Activated B cell treated with CpG ODN at 0.5 μM for 24 hours (primary cell): ENCODE measurements at regions not wholly inside any gene's neighbourhood (a gene's known extent, or its start where the extent isn't known, plus 50 kb on each side); places are given as distances from the start of the nearest gene placed in this dataset.

Experiments
- ATAC-seq: fragments of 200-7000 bp; cut with Tn5 transposase; one replicate; pipeline ENCODE4 v1.10.0; 2021; ENCODE audit warnings: low read depth, mild to moderate bottlenecking, moderate library complexity
- CTCF ChIA-PET: fragments of 350-600 bp; sonication (Branson Sonifier 250); formaldehyde crosslinking; loops from one replicate; lab custom pipeline; 2021; ENCODE audit warnings: antibody characterized with exemption; lab: Charles Lee
- POLR2A ChIA-PET: fragments of 350-600 bp; sonication (Branson Sonifier 250); formaldehyde crosslinking; loops from one replicate; lab custom pipeline; 2021; ENCODE audit warnings: antibody characterized with exemption; lab: Charles Lee
- DNase-seq: peaks from one replicate; pipeline ENCODE4 v3.0.0; 2022
- H3K27ac Mint-ChIP-seq: one replicate; pipeline ENCODE4 v1.8.0; 2020; ENCODE audit warnings: mixed read lengths
- H3K27me3 Mint-ChIP-seq: one replicate; pipeline ENCODE4 v1.8.0; 2021; ENCODE audit warnings: mixed read lengths
- H3K36me3 Mint-ChIP-seq: one replicate; pipeline ENCODE4 v1.8.0; 2021; ENCODE audit warnings: low read depth, mixed read lengths
- H3K4me1 Mint-ChIP-seq: one replicate; pipeline ENCODE4 v1.8.0; 2021; ENCODE audit warnings: mixed read lengths
- H3K4me3 Mint-ChIP-seq: one replicate; pipeline ENCODE4 v1.8.0; 2020; ENCODE audit warnings: mild to moderate bottlenecking, mixed read lengths
- H3K9me3 Mint-ChIP-seq: one replicate; pipeline ENCODE4 v1.8.0; 2020; ENCODE audit warnings: mixed read lengths
- CTCF ChIP-seq: fragments of 200-600 bp; IDR thresholded peaks from one replicate; pipeline ENCODE4 v1.8.0; 2022; ENCODE audit warnings: antibody characterized with exemption, mild to moderate bottlenecking
- intact Hi-C: fragments of 100-400 bp; cut with micrococcal nuclease; formaldehyde crosslinking; loops from one replicate; pipeline ENCODE4 v1.15.1; 2024

- TF ChIP-seq CTCF, result no peak
- Mint-ChIP-seq H3K36me3 (no peaks in the 10 kb centered on the region), H3K27me3 (no peaks in the 10 kb centered on the region), H3K9me3 (no peaks in the 10 kb centered on the region), H3K4me3 (no peak overlapping the region), H3K4me1 (peaks cover 1% of the 10 kb centered on the region), H3K27ac (no peak overlapping the region)
- ChIA-PET CTCF (interaction anchor here (1.1 kb wide), 1 partner anchor 22 kb away, joined by 3 read pairs; no protein-coding TSS in a partner anchor), POLR2A (no interaction called here)
- no peak for ATAC-seq
- no peak for DNase-seq
- intact Hi-C loops, result no loop called here
These were observed 234.3 kb upstream of the ZPLD1 start for GRCh38 chr3:102200560-102200959.

- DNase-seq, result no peak
- POLR2A ChIA-PET, result no interaction called here
- Mint-ChIP-seq H3K4me1 (peaks cover 4% of the 10 kb centered on the region), H3K27ac (no peak overlapping the region), H3K27me3 (no peaks in the 10 kb centered on the region), H3K4me3 (no peak overlapping the region), H3K9me3 (peaks cover 9% of the 10 kb centered on the region), H3K36me3 (no peaks in the 10 kb centered on the region)
- TF ChIP-seq CTCF, result no peak
- intact Hi-C loops, result no loop called here
- CTCF ChIA-PET, result no interaction called here
- no peak for ATAC-seq
These were observed 229.2 kb upstream of the ZPLD1 start for GRCh38 chr3:102205647-102206046.

- ChIA-PET CTCF (no interaction called here), POLR2A (interaction anchor here (0.7 kb wide), 2 partner anchors 122 to 384 kb away, joined by 3 to 8 read pairs; no protein-coding TSS in a partner anchor)
- Mint-ChIP-seq H3K4me3 (no peak overlapping the region), H3K4me1 (peaks cover 4% of the 10 kb centered on the region), H3K36me3 (no peaks in the 10 kb centered on the region), H3K27me3 (no peaks in the 10 kb centered on the region), H3K9me3 (peaks cover 9% of the 10 kb centered on the region), H3K27ac (no peak overlapping the region)
- TF ChIP-seq CTCF, result no peak
- intact Hi-C loops, result no loop called here
- no peak for DNase-seq
- ATAC-seq, result no peak
These were observed 228.2 kb upstream of the ZPLD1 start for GRCh38 chr3:102206511-102207031.

GRCh38 chr3:102207151-102207571 is 227.7 kb upstream of the ZPLD1 start:
- POLR2A ChIA-PET, result interaction anchor here (0.7 kb wide), 2 partner anchors 123 to 385 kb away, joined by 3 to 8 read pairs; no protein-coding TSS in a partner anchor
- intact Hi-C loops, result no loop called here

GRCh38 chr3:102215166-102215565 is 219.6 kb upstream of the ZPLD1 start:
- Mint-ChIP-seq H3K4me3 (no peak overlapping the region), H3K27ac (no peak overlapping the region), H3K27me3 (no peaks in the 10 kb centered on the region), H3K4me1 (peaks cover 4% of the 10 kb centered on the region), H3K9me3 (no peaks in the 10 kb centered on the region), H3K36me3 (no peaks in the 10 kb centered on the region)
- CTCF ChIA-PET, result no interaction called here
- ATAC-seq (no peak), DNase-seq (no peak)
- intact Hi-C loops, result no loop called here
- TF ChIP-seq CTCF, result no peak
- POLR2A ChIA-PET, result no interaction called here

More at GRCh38 chr3:102207151-102207571, 227.7 kb upstream of the ZPLD1 start:
- DNase-seq, result no peak
- peaks cover 4% of the 10 kb centered on the region for H3K4me1 Mint-ChIP-seq
- H3K4me3 Mint-ChIP-seq, result no peak overlapping the region
- no peak for TF ChIP-seq CTCF
- H3K9me3 Mint-ChIP-seq, result peaks cover 9% of the 10 kb centered on the region
- no peaks in the 10 kb centered on the region for H3K36me3 Mint-ChIP-seq
- ATAC-seq, result no peak
- H3K27ac Mint-ChIP-seq, result no peak overlapping the region
- CTCF ChIA-PET, result no interaction called here
- H3K27me3 Mint-ChIP-seq, result no peaks in the 10 kb centered on the region
